Right atrium auricular region (tissue), 2 donors: ENCODE measurements at regions not wholly inside any gene's neighbourhood (a gene's known extent, or its start where the extent isn't known, plus 50 kb on each side); places are given as distances from the start of the nearest gene placed in this dataset.
"Not testable (repeated sequence)": the region's sequence is repeated elsewhere in the genome, so short reads cannot be mapped to it uniquely, and the experiment has no call there.

Experiments
- DNase-seq: peaks from one replicate; pipeline ENCODE4 v3.0.0-alpha.2; 2019; ENCODE audit warnings: low spot score
- H3K27ac ChIP-seq, 2 donors: fragments of 200-600 bp; sonication (generic); 1 replicate in 1 of 2; 2 replicates in 1 of 2; pipeline ENCODE4 v1.5.1; 2016 to 2019
- H3K27me3 ChIP-seq, 2 donors: fragments of 200-600 bp; sonication (generic); one replicate each; pipeline versions ENCODE4 v1.5.1 to v1.6.0; 2017 to 2019
- H3K36me3 ChIP-seq: fragments of 200-600 bp; sonication (generic); one replicate; pipeline ENCODE4 v1.5.1; 2016
- H3K4me1 ChIP-seq, 2 donors: fragments of 200-600 bp; sonication (generic); one replicate each; pipeline versions ENCODE4 v1.5.1 to v1.6.0; 2017 to 2019
- H3K4me3 ChIP-seq, 2 donors: fragments of 200-600 bp; sonication (generic); 1 replicate in 1 of 2; 2 replicates in 1 of 2; pipeline ENCODE4 v1.5.1; 2017 to 2019; ENCODE audit warnings: mild to moderate bottlenecking in 1 of 2, moderate library complexity in 1 of 2
- H3K9me3 ChIP-seq, 2 donors: fragments of 200-600 bp; sonication (generic); one replicate each; pipeline ENCODE4 v1.5.1; 2019
- TF ChIP-seq, protein P1 (sequence below), 2 donors: fragments of 200-600 bp; sonication (generic); IDR thresholded peaks; one replicate each; pipeline ENCODE4 v1.5.1; 2019; ENCODE audit warnings: antibody characterized with exemption in 2 of 2

DNA sequence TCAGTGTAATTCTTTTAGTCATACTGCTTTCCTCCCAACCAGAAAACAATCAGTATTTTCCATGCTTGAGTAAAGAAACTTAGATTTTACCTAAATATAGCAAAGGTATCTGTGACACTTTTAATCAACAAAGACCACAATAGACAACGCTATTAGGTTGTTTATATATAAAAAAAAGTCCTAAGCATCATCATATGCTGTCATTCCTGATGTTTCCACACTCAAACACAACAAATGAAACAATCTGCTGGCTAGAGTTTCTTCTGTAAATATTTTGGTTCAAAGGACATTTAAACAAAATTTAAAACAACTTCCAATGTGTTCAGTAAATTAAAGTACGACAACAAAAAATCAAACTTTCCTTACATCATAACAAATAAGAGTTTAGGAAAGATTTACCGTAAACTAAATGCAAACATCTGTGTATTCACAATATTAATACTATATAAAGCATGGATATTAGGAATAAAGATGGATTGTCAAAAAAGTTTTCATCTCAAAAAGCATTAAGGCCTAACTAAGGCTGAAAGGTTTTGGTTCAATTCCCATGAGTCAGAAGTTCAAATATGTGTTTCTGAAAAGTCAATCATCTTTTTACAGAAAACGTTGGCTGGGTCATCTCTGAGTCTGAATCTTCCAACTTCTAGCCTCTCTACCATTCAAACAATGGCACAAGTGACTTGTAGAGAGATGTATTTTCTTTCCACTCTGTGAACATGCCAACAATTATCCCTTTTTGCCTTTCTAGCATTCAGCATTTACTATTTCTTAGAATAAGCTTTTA, 157.1 kb downstream of the CRPPA start:
- Histone ChIP-seq H3K4me1 (no peaks in the 10 kb centered on the region), H3K9me3 (no peaks in the 10 kb centered on the region), H3K27ac (no peak overlapping the region), H3K4me3 (no peak overlapping the region), H3K36me3 (no peaks in the 10 kb centered on the region), H3K27me3 (no peaks in the 10 kb centered on the region)
- DNase-seq, result no peak
- TF ChIP-seq, protein P1, sequence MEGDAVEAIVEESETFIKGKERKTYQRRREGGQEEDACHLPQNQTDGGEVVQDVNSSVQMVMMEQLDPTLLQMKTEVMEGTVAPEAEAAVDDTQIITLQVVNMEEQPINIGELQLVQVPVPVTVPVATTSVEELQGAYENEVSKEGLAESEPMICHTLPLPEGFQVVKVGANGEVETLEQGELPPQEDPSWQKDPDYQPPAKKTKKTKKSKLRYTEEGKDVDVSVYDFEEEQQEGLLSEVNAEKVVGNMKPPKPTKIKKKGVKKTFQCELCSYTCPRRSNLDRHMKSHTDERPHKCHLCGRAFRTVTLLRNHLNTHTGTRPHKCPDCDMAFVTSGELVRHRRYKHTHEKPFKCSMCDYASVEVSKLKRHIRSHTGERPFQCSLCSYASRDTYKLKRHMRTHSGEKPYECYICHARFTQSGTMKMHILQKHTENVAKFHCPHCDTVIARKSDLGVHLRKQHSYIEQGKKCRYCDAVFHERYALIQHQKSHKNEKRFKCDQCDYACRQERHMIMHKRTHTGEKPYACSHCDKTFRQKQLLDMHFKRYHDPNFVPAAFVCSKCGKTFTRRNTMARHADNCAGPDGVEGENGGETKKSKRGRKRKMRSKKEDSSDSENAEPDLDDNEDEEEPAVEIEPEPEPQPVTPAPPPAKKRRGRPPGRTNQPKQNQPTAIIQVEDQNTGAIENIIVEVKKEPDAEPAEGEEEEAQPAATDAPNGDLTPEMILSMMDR (IDR thresholded peaks at IDR 0.05), result no peak

DNA sequence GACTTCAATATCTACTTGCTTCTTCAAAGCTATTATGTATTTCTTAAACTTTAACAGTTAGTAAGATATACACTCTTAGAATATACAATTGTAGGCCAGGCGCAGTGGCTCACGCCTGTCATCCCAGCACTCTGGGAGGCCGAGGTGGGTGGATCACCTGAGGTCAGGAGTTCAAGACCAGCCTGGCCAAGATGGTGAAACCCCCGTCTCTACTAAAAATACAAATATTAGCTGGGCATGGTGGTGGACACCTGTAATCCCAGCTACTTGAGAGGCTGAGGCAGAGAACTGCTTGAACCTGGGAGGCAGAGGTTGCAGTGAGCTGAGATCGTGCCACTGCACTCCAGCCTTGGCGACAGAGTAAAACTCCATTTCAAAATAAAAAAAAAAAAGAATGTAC, 158.0 kb downstream of the CRPPA start:
- H3K27ac ChIP-seq, DNase-seq: not testable (repeated sequence)

DNA sequence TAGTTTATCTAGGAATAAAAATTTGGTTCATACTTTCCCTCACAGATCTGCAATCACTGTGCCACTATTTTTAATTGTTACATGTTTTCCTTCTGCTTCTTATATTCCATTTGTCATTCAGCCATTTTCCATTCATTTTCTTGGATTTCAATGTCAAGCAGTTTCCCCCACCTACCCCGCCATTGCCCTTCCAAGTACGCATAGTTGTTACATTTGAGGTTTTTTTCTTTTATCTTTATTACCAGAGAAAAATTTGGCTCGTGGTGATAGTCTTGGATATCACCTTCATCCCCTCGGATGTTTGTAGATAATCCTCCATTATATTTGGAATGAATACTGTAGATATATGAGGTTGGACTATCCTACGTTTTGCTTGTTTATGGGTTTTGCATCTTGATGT, 159.7 kb downstream of the CRPPA start:
- no peaks in the 10 kb centered on the region for H3K36me3 ChIP-seq
- H3K4me1 ChIP-seq, result no peaks in the 10 kb centered on the region
- no peak overlapping the region for H3K4me3 ChIP-seq
- DNase-seq, result no peak
- H3K27ac ChIP-seq, result no peak overlapping the region
- TF ChIP-seq, protein P1 (IDR thresholded peaks at IDR 0.05), result no peak
- H3K27me3 ChIP-seq, result no peaks in the 10 kb centered on the region
- no peaks in the 10 kb centered on the region for H3K9me3 ChIP-seq

More for the DNA sequence above, 158.0 kb downstream of the CRPPA start:
- H3K27me3 ChIP-seq, H3K4me3 ChIP-seq, H3K36me3 ChIP-seq, H3K9me3 ChIP-seq, H3K4me1 ChIP-seq: not testable (repeated sequence)

DNA sequence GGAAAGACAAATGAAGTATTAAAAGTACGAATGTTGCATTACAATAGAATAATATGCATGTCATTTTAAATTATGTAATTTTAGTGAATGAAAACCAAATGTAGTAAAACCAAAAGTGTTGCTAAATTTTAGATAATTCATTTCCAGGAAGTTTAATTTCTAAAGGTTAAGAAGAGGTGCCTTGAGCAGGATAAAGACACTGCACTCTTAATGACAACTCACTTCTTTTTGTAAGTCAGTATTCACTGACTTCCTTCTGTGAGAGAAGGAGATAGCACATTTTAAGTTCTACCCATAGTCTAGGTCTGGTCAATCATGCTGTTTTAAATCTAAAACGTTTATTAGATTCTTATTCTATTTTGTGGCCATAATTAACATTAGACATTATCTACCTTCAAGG, 160.2 kb downstream of the CRPPA start:
- Histone ChIP-seq H3K9me3 (no peaks in the 10 kb centered on the region), H3K27me3 (no peaks in the 10 kb centered on the region), H3K36me3 (no peaks in the 10 kb centered on the region), H3K4me3 (no peak overlapping the region), H3K27ac (no peak overlapping the region), H3K4me1 (no peaks in the 10 kb centered on the region)
- TF ChIP-seq, protein P1 (IDR thresholded peaks at IDR 0.05), result no peak
- DNase-seq, result no peak

DNA sequence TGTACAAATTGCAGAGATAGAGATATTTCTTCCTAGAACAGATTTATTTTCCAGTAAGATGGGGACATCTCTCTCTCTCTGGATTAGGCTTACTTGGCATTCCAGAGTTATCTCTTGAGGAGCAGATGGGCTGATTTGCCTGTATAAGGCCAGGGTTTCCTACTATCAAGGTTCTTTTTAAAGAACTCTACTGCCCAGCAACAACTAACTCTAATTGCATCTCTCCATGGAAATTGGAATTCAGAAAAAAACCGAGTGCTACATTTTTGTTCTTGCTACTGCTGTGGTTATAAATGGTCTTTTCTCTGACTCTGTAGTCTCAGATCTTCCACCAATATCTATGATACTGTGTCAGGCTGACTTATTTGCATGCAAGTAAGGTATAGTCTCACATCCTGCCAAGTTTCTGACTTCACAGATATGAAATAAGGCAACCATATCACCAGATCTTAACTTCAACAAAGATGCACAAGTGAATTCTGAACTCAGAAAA, 161.1 kb downstream of the CRPPA start:
- DNase-seq, result no peak
- TF ChIP-seq, protein P1 (IDR thresholded peaks at IDR 0.05), result no peak
- Histone ChIP-seq H3K4me3 (no peak overlapping the region), H3K9me3 (peaks cover 0 to 5% of the 10 kb centered on the region in 2 donors), H3K27me3 (no peaks in the 10 kb centered on the region), H3K4me1 (no peaks in the 10 kb centered on the region), H3K36me3 (no peaks in the 10 kb centered on the region), H3K27ac (no peak overlapping the region)

DNA sequence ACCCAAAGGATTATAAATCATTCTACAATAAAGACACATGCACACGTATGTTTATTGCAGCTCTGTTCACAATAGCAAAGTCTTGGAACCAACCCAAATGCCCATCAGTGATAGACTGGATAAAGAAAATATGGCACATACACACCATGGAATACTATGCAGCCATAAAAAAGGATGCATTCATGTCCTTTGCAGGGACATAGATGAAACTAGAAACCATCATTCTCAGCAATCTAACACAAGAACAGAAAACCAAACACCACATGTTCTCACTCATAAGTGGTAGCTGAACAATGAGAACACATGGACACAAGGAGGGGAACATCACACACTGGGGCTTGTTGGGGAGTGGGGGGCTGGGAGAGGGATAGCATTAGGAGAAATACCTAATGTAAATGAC, 164.9 kb downstream of the CRPPA start:
- H3K36me3 ChIP-seq, H3K4me3 ChIP-seq, DNase-seq, H3K9me3 ChIP-seq, H3K27me3 ChIP-seq, H3K4me1 ChIP-seq, H3K27ac ChIP-seq: not testable (repeated sequence)

DNA sequence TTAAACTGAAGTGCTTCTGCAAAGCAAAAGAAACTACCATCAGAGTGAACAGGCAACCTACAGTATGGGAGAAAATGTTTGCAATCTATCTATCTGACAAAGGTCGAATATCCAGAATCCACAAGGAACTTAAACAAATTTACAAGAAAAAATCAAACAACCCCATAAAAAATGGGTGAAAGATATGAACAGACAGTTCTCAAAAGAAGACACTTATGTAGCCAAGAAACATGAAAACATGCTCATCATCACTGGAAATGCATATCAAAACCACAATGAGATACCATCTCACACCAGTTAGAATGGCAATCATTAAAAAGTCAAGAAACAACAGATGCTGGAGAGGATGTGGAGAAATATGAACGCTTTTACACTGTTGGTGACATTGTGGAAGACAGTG, 165.4 kb downstream of the CRPPA start:
- H3K9me3 ChIP-seq, H3K27ac ChIP-seq, H3K4me3 ChIP-seq, DNase-seq, H3K36me3 ChIP-seq, H3K4me1 ChIP-seq, H3K27me3 ChIP-seq: not testable (repeated sequence)

DNA sequence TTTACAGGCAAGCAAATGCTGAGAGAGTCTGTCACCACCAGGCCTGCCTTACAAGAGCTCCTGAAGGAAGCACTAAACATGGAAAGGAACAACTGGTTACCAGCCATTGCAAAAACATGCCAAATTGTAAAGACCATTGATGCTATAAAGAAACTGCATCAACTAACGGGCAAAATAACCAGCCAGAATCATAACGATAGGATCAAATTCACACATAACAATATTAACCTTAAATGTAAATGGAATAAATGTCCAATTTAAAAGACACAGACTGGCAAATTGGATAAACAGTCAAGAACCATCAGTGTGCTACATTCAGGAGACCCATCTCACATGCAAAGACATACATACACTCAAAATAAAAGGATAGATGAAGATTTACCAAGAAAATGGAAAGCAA, 170.7 kb downstream of the CRPPA start:
- not testable (repeated sequence) for H3K27ac ChIP-seq

DNA sequence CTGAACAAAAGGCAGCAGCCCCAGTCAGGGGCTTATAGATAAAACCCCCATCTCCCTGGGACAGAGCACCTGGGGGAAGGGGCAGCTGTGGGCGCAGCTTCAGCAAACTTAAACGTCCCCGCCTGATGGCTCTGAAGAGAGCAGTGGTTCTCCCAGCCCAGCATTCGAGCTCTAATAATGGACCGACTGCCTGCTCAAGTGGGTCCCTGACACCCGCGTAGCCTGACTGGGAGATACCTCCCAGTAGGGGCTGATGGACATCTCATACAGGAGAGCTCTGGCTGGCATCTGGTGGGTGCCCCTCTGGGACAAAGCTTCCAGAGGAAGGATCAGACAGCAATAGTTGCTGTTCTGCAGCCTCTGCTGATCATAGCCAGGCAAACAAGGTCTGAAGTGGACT, 172.1 kb downstream of the CRPPA start:
- DNase-seq, H3K4me3 ChIP-seq, H3K36me3 ChIP-seq, H3K27ac ChIP-seq, H3K9me3 ChIP-seq, H3K4me1 ChIP-seq, H3K27me3 ChIP-seq: not testable (repeated sequence)

More for the DNA sequence above, 170.7 kb downstream of the CRPPA start:
- not testable (repeated sequence) for DNase-seq, H3K27me3 ChIP-seq, H3K4me3 ChIP-seq, H3K4me1 ChIP-seq, H3K36me3 ChIP-seq, H3K9me3 ChIP-seq

DNA sequence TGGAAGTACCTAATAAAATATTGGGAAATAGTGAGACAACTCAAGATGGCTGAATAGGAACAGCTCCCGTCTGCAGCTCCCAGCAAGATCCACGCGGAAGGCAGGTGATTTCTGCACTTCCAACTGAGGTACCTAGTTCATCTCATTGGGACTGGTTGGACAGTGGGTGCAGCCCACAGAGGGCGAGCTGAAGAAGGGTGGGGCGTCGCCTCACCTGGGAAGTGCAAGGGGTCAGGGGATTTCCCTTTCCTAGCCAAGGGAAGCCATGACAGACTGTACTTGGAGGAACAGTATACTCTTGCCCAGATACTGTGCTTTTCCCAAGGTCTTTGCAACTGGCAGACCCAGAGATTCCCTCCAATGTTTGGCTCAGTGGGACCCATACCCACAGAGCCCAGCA, 172.8 kb downstream of the CRPPA start:
- not testable (repeated sequence) for H3K9me3 ChIP-seq, H3K36me3 ChIP-seq, H3K4me1 ChIP-seq, H3K4me3 ChIP-seq, H3K27ac ChIP-seq, H3K27me3 ChIP-seq, DNase-seq
